NCI-H128 (cell line): ENCODE measurements at regions not wholly inside any gene's neighbourhood (a gene's known extent, or its start where the extent isn't known, plus 50 kb on each side); places are given as distances from the start of the nearest gene placed in this dataset.
"Not testable (repeated sequence)": the region's sequence is repeated elsewhere in the genome, so short reads cannot be mapped to it uniquely, and the experiment has no call there.

Experiments used
- DNase-seq: peaks from one replicate; lab custom pipeline; 2025; ENCODE audit not compliant: unreplicated experiment; lab: John Stamatoyannopoulos, UW

DNA sequence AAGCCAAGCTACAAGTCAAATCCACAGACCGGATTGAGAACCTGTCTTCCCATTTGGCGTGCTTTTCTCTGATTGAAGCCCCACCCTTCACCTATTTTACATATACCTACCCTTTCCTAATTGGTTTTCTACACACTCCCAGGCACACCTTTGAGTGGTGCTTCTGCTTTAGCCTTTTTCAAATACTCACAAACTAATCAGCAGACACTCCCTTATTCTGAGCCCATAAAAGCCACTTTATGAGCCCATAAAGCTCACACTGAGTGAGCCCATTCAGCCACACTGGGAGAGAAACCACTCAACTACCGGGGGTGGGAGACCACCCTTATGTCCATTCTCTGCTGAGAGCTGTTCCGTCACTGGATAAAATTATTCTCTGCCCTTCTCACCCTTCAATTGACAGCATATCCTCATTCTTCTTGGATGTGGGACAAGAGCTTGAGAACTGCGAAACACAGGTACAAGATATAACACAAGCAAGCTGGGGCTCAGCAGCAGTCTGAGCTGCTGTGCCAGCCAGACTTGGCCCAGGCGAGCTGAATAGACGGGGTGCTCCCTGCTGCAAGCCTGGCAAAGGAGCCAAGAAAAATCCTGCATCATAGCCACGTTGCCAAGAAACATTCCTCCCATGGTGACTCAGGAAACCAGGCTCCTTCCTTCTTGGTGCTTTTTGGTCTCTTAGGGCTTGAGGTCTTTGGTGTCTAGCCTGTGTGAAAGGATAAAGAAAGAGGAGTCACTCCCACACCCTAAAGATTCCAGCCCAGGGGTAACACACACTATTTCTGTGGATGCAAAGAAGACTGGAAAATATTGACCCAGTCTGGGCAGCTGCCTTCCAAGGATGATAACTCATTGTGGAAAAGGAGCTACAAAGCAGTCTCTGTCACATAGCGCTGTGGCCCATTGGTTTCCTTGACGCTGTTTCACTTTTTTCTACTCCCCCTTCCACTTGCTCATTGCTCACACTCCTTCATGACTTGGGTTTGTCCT, 609.7 kb downstream of the MCTP2 start:
- no peak for DNase-seq

DNA sequence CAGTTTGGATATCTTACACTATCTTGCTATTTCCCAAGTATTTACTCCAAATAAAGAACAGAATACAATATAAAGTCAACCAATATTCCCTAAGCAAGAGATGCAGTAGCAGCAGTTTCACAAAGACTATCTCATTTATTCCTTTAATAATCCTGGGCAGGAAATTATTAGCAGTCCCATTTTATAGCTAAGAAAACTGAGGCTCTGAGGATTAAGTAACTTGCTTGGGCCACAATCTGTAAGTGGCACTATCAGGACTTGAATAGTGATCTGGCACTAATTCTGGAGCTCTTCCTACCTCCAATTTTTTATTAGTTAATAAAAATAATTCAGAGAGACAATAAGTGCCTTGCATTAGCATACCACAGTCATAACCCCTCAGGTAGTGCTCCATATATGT, 611.7 kb downstream of the MCTP2 start:
- no peak for DNase-seq

DNA sequence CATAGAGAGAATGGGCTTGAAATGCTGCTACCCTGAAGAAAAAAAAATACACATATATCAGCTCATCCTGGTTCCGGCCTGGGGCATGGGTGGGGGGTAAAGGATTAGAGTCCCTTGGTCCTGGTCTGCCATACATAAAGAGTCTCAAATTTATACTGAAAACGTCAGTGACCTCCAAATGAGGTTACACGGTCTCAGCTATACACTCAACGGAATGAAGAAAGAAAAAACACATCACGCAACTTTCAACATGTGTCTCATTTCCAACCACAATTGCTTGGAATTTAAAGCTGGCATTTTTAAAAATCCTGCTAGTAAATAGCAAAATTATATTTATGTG, 612.8 kb downstream of the MCTP2 start:
- DNase-seq = no peak

DNA sequence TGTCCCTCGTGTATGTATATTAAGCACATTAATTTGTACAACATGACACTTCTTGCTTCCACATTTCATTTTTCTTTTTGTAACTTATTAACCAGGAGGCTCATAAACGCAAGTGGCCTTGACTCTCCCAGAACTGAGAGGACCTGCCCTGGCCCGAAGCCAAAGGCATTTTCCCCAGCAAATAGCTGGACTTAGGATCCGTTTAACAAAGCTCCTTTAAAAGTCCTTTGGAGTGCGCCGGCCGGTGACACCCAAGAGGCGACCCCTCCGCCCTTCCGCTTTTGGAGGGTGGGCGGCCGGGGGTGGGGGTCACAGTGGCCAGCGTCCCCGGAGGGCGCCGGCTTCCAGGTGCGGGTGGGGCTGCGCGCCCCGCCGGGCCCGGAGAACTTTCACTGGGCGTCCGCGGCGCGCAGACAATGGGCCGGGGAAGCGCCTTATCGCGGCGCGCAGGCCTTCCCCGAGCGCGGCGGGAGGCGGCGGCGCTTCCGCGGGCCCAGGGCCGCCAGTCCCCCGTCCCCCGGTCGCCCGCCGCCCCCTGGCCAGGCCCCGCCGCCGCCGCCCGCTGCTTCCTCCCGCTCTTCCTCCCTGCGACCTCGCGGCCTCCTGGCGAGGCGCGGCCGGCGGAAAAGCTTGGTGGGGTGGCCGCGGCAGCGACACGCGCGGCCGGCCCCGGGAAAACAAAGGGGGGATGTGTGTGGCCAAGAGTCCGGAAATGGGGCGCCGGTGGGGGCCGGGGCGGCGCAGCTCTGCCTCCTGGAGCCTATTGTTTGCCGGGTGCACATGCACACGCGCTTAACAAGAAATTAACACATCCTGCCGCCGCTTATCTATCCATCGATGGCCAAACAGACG, 613.4 kb downstream of the MCTP2 start:
- no peak for DNase-seq

DNA sequence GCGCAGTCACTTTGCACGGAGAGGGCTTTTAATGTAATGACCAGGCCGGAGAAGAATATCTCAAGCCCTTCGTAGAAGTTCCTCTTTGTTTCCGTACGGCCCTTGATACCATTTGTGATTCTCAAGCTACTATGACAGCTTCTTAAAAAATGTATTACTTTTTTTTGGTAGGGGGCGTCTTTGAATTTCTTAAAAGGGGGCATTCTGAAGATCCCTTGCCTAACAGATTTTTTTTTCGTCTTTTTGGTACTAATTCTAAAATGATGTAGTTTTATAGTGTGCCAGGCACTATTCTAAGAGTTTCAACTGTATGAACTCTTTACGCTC, 614.0 kb downstream of the MCTP2 start:
- DNase-seq = no peak

DNA sequence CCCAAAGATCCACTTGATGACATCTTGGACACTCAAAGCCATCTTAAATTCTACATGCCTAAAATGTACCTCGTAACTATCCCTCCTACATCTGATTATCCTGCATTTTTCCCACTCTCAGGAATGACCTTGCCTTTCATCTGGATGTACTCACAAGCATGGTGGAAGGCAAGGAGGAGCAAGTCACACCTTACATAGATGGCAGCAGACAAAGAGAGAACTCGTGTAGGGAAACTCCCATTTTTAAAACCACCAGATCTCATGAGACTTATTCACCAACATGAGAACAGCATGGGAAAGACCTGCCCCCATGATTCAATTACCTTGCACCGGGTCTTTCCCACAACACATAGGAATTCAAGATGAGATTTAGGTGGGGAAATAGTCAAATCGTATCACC, 616.0 kb downstream of the MCTP2 start:
- DNase-seq = no peak

DNA sequence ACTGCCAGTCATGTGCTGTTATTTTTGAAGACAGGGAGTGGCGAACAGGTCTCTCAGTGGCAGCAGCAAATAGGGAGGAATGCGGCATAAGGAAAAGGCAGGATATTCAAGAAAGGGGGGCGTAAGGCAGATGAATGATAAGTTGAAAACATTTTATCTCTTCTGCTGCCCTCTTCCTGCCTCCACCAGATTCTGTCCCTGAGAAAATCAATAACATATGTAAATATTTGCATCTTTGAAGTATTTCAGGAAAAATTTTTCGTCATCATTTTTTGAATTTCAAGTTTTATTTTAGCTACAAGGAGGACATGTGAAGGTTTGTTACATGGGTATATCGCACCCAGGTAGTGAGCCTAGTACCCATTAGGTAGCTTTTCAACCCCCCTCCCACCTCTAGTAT, 616.7 kb downstream of the MCTP2 start:
- DNase-seq = no peak

DNA sequence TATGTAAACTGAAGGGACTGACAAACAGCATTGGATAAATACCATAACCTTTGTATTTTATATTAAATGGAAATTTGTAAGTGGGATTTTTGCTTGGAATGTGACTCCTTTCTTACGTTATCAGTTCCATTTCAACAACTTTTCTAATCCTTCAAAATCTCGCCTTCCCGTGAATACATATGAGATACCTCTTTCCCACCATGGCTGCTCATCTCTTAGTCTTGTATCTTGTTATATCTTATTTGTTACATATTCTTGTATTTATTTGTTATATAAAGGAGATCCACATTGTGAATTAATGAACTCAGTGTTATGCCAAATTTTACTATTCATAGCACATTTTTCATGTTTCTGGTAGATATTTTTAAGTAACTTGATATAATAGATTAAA, 623.7 kb downstream of the MCTP2 start:
- no peak for DNase-seq

DNA sequence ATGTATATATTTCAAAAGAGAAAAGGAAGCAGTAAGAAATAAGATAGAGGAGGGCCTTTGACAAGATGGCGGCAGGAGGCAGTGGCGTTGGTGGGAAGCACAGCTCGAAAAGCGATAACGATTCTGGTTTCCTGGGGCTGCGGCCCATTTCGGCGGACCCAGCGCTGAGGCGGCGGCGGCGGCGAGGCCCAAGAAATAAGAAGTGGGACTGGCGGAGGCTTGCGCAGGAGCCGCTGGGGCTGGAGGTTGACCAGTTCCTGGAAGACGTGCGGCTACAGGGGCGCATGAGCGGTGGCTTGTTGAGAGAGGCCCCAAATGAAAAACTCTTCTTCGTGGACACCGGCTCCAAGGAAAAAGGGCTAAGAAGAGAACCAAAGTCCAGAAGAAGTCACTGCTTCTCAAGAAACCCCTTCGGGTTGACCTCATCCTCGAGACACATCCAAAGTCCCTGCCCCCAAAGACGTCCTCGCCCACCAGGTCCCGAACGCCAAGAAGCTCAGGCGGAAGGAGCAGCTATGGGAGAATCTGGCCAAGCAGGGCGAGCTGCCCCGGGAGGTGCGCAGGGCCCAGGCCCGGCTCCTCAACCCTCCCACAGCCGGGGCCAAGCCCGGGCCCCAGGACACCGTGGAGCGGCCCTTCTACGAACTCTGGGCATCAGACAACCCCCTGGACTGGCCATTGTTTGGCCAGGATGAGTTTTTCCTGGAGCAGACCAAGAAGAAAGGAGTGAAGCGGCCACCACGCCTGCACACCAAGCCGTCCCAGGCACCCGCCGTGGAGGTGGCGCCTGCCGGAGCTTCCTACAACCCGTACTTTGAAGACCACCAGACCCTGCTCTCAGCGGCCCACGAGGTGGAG, 624.3 kb downstream of the MCTP2 start:
- DNase-seq = no peak

DNA sequence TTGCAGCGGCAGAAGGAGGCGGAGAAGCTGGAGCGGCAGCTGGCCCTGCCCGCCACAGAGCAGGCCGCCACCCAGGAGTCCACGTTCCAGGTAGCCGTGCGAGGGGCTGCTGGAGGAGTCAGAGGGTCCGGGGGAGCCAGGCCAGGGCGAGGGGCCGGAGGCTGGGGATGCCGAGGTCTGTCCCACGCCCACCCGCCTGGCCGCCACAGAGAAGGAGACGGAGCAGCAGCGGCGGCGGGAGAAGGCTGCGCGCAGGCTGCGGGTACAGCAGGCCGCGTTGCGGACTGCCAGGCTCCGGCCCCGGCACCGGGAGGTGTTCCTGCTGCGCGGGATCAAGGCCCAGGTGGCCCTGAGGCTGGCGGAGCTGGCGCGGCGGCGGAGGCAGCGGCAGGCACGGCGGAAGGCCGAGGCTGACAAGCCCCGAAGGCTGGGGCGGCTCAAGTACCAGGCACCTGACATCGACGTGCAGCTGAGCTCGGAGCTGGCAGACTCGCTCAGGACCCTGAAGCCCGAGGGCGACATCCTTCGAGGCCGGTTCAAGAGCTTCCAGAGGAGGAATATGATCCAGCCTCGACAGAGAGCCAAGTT, 625.0 kb downstream of the MCTP2 start:
- no peak for DNase-seq

DNA sequence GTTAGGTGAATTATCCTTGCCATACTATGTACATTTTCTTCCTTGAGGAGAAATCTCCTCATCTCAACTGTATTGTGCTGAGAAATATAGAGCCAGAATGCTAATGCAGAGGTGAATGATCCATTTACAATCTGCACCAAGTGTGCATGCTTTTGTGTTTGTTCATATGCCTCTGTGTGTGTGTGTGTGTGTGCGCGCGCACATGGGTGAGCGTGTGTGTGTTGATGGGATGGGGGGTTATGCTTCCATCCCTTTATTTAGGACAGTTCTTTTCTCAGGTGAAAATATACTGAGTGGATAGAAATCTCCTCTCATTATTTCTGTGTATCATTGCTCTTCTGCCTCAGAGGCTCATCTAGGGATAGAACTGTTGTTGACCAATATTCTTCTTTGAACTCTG, 626.1 kb downstream of the MCTP2 start:
- DNase-seq = no peak

DNA sequence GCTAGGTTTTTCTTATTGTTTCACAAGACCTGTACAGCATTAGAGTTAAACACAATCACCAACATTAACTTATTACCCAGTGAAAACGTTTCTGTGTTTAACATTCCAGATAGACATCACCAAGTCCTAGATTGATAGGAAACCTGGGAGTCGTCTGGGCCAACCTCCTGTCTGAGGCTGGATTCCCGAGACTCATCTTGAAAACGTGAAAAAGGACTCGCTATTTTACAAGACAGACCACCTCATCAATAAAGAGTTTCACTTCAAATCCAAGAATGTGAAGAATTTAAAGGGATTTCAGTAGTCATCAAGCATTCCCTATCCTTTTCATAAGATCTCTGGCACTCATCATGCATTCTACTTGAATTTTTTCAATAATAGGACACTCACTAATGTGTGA, 626.6 kb downstream of the MCTP2 start:
- no peak for DNase-seq

DNA sequence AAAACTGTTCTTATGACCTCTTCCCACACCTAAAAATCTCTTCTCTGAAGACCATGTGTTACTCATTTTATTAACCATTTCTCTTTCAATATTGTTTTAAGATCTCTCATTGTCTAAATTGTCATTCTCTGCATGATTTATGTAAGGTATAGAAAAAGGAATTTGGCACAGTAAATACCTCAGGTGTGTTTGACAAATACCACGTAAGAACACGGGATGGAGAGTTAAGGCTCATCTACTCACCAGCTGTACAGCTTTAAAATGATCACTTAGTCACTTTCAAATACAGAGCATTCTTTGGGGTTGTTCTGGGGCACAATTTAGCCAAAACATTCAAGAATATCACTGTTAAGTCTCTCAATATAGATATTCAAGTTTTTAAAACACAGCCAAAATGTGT, 627.1 kb downstream of the MCTP2 start:
- DNase-seq = no peak

DNA sequence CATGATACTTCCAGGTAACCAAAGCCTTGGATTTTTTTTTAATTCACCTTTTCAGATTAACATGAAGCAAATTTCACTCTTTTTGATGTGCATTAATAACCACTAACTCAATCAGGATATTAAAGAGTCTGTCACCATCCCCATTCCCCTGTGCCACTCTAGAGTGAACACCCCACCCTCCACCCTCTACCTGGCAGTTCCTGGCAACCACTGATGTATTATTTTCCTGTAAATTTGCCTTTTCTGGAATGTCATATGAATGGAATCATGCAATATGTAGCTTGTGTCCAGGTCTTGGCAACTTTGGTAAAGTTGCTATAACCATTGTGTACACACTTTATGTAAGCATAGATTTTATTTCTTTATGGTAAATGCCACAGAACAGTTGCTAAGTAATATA, 627.6 kb downstream of the MCTP2 start:
- no peak for DNase-seq

DNA sequence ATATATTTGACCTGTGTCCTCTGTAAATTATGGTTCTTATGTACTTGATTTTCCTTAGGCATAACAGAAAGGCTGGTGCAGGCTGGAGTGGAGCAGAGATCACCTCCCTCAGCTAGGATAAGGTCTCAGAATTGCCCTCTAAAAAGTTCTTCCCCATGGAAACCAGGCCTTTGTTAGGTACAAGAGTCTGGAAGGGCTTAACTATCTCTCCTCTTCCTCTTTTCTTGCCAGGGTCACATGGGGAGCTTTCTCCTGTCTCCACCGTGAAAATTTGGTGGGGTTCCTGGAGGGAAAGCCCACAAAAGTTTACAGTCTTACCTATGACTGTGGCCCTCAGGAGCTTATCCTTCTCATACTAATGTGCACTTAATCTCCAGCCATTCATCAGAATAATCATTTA, 633.2 kb downstream of the MCTP2 start:
- DNase-seq = no peak

DNA sequence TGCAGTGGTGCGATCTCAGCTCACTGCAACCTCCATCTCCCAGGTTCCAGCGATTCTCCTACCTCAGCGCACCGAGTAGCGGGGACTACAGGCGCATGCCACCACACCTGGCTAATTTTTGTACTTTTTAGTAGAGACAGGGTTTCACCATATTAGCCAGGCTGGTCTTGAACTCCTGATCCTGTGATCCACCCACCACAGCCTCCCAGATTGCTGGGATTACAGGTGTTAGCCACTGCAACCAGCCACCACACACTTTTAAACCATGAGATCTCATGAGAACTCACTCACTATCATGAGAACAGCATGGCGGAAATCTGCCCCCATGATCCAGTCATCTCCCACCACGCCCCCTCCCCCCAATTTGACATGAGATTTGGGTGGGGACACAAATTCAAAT, 636.9 kb downstream of the MCTP2 start:
- not testable (repeated sequence) for DNase-seq

DNA sequence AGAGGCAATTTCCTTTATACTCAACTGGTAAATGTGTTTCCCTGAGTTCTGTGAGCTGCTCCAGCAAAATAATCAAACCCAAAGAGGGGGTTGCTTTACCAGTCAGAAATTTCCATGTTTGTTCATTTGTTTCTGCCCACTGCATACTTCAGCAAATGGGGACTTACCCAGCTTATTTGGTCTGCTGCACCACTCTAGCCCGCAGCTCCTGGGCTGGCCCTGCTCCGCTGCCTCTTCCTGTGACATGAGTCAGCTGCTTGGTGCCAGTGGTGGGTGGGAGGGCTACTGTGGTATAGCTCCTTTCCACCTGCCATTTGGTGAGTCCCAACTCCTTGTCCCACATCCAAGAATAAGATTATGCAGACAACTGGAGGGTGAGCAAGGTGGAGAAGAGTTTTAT, 644.2 kb downstream of the MCTP2 start:
- DNase-seq = no peak

DNA sequence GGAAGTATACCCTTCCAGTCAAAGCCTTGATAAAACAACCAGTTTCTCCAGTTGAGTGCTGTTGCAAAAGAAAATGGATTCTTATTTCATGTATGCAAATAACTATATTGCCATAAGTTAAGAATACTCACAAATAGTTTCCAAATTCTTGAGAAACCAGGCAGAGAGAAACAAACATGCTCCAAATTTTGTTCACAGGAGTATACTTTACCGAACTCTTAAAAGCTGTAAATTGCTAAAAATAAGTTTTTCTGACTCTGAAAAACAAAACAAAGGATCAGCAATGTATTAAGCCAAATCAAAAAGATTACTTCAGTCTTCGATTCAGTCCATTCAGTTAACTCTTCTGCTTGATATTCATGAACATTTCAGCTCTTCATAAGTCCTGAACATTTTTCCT, 646.5 kb downstream of the MCTP2 start:
- DNase-seq = no peak

DNA sequence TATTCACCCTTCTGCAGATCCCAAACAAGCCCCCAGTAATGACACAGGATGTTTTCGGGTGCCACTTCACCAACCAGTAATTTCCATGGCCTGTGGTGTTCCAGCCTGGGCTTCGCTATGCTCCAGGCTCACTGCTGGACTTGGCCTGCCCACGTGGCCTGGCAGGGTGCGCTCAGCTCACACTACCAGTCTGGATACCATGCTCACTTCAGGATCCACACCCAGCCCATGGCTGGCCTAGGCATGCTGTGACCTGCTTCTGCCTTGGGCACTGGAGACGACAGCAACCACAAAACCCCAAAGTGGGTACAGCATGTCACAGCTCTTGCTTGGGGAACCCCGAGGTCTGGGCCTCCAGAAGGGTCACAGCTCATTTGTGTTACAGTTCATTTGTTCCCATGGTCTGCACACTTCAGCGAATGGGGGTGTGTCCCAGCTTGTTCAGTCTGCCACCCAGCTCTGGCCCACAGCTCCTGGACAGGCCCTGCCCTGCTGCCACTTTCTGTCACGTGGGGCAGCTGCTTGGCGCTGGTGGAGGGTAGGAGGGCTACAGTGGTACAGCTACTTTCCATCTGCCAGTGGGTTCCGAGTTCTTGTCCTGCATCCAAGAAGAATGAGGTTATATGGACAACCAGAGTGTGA, 650.8 kb downstream of the MCTP2 start:
- no peak for DNase-seq

DNA sequence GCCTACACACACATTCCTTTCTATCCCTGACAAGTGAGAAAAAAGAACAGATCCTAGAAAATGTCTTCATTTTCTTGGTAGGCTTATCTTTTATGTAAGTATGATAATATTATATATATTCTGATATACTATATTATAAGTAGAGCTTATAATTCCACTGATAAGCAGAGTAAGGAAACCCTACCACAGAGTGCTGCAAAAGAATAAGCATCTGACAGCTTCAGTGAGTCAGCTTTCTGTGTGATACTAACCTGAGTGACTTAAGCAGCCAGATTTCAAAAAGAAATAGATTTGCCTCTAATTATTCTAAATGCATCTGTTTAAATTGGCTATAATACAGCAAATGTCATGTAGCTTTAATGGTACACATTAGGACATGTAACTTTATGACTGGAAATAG, 656.0 kb downstream of the MCTP2 start:
- DNase-seq = no peak

DNA sequence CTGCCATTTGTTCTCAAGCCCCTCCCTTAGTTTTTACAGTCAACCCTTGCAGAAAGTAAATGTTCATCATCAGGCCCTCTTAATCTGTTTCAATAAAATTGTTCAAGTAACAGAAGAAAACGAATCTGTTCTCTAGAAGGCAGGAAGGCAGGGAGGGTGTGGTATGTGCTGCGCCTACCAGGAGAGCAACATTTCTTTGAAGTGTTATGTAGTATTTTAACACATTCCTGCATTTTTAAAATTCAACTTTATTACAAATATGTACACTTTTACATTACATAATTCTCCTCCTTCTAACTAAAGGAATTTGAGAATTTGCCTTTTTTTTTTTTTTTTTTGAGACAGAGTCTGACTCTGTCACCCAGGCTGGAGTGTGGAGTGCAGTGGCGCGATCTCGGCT, 657.8 kb downstream of the MCTP2 start:
- DNase-seq = no peak
